ENCODE measurements at regions not wholly inside any gene's neighbourhood (a gene's known extent, or its start where the extent isn't known, plus 50 kb on each side); places are given as distances from the start of the nearest gene placed in this dataset.

DNA sequence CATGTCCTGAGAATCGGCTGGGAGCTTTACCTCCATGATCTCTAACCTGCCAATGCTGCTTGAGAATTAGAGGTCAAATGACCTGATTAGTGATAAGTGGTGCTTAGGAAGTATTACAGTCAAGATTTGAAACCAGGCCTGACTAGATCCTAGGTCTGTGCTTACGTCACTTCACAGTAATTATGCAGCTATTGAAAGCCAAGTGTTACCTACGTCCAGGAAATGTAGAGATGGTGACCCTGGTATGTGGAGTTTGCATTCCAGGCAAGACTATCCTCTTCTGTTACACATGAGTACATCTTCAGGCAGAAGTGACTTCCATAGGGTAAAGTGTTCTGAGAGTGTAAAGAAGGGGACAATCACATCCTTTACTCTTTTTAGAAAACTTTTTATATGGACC, 530.4 kb upstream of the TENM4 start:
- TF ChIP-seq POLR2A (IDR thresholded peaks at IDR 0.05; ENCODE audit: low read length): no peak
- TF ChIP-seq GATA1 (IDR thresholded peaks at IDR 0.05; ENCODE audit: low read depth, low read length): no peak
